ENCODE measurements at regions not wholly inside any gene's neighbourhood (a gene's known extent, or its start where the extent isn't known, plus 50 kb on each side); places are given as distances from the start of the nearest gene placed in this dataset.

GRCh38 chr12:12007001-12007712, 63.6 kb upstream of the BCL2L14 start:
- H2AK5ac ChIP-seq (ENCODE audit: low read length): no peak overlapping the region
- no peaks in the 10 kb centered on the region for H3K36me3 ChIP-seq (ENCODE audit: control insufficient read depth in 1 of 2, insufficient read depth in 2 of 2, low read length in 2 of 2)
- H3K4ac ChIP-seq (ENCODE audit: low read depth, low read length): no peak overlapping the region
- H2BK5ac ChIP-seq (ENCODE audit: low read depth, low read length, poor library complexity): no peak overlapping the region
- no peak for DNase-seq
- H3K79me2 ChIP-seq (ENCODE audit: control insufficient read depth, insufficient read depth, low read length, poor library complexity): no peaks in the 10 kb centered on the region
- no peaks in the 10 kb centered on the region for H3K9me3 ChIP-seq (ENCODE audit: insufficient read depth, low read depth, low read length)
- no peak overlapping the region for H3K23ac ChIP-seq (ENCODE audit: low read length)
- no peak overlapping the region for H3K4me3 ChIP-seq (ENCODE audit: low read depth, low read length)
- no peak overlapping the region for H3K4me2 ChIP-seq (ENCODE audit: low read length)
- WGBS (ENCODE audit: extremely low coverage, insufficient coverage, insufficient read length): no CpG with 5 or more reads among the region's 7 CpGs
- no peak overlapping the region for H4K12ac ChIP-seq (ENCODE audit: low read depth, low read length)
- no peak overlapping the region for H4K8ac ChIP-seq (ENCODE audit: low read depth, low read length)
- no peak overlapping the region for H3K18ac ChIP-seq (ENCODE audit: low read length)
- peaks cover 23% of the 10 kb centered on the region for H3K79me1 ChIP-seq (ENCODE audit: low read length)
- H3K14ac ChIP-seq (ENCODE audit: low read length): no peak overlapping the region
- no peak overlapping the region for H3K9ac ChIP-seq (ENCODE audit: low read length)
- no peak overlapping the region for H2BK120ac ChIP-seq (ENCODE audit: insufficient read depth, low read length, poor library complexity)
- H3K27me3 ChIP-seq (ENCODE audit: insufficient read depth, low read length): no peaks in the 10 kb centered on the region
- no peak overlapping the region for H4K91ac ChIP-seq (ENCODE audit: low read depth, low read length)
- peaks cover 20 to 40% of the 10 kb centered on the region in 2 experiments for H3K4me1 ChIP-seq (ENCODE audit: control insufficient read depth in 1 of 2, insufficient read depth in 2 of 2, low read length in 2 of 2)
- no peak overlapping the region for H3K27ac ChIP-seq (ENCODE audit: low read depth, low read length)
- no peak overlapping the region for H2BK12ac ChIP-seq (ENCODE audit: low read length)
- no peak overlapping the region for H2AFZ ChIP-seq (ENCODE audit: insufficient read depth, low read length, poor library complexity)

- WGBS (ENCODE audit: extremely low coverage, insufficient coverage, insufficient read length): no CpG with 5 or more reads among the region's 9 CpGs
- Histone ChIP-seq H4K12ac (ENCODE audit: low read depth, low read length) (no peak overlapping the region), H3K27ac (ENCODE audit: low read depth, low read length) (no peak overlapping the region), H2BK120ac (ENCODE audit: insufficient read depth, low read length, poor library complexity) (no peak overlapping the region), H3K4me2 (ENCODE audit: low read length) (no peak overlapping the region), H3K9me3 (ENCODE audit: insufficient read depth, low read depth, low read length) (no peaks in the 10 kb centered on the region), H3K4ac (ENCODE audit: low read depth, low read length) (no peak overlapping the region), H2BK12ac (ENCODE audit: low read length) (peak overlapping the region; percentile 19), H3K14ac (ENCODE audit: low read length) (peak overlapping the region; percentile 18), H2AK5ac (ENCODE audit: low read length) (peak overlapping the region; percentile 9), H3K27me3 (ENCODE audit: insufficient read depth, low read length) (no peaks in the 10 kb centered on the region), H2BK5ac (ENCODE audit: low read depth, low read length, poor library complexity) (no peak overlapping the region), H3K36me3 (ENCODE audit: control insufficient read depth in 1 of 2, insufficient read depth in 2 of 2, low read length in 2 of 2) (no peaks in the 10 kb centered on the region), H3K18ac (ENCODE audit: low read length) (no peak overlapping the region), H3K79me1 (ENCODE audit: low read length) (peaks cover 23% of the 10 kb centered on the region), H3K9ac (ENCODE audit: low read length) (no peak overlapping the region), H3K79me2 (ENCODE audit: control insufficient read depth, insufficient read depth, low read length, poor library complexity) (no peaks in the 10 kb centered on the region), H4K91ac (ENCODE audit: low read depth, low read length) (peak overlapping the region; percentile 42), H3K4me1 (ENCODE audit: control insufficient read depth in 1 of 2, insufficient read depth in 2 of 2, low read length in 2 of 2) (peaks cover 20 to 40% of the 10 kb centered on the region in 2 experiments), H3K23ac (ENCODE audit: low read length) (no peak overlapping the region), H4K8ac (ENCODE audit: low read depth, low read length) (no peak overlapping the region), H3K4me3 (ENCODE audit: low read depth, low read length) (no peak overlapping the region), H2AFZ (ENCODE audit: insufficient read depth, low read length, poor library complexity) (no peak overlapping the region)
- DNase-seq: no peak
Measured at GRCh38 chr12:12007713-12008231, 63.0 kb upstream of the BCL2L14 start.

GRCh38 chr12:12008232-12008850, 62.4 kb upstream of the BCL2L14 start:
- H3K9ac ChIP-seq (ENCODE audit: low read length): no peak overlapping the region
- H2AK5ac ChIP-seq (ENCODE audit: low read length): no peak overlapping the region
- no peak overlapping the region for H2AFZ ChIP-seq (ENCODE audit: insufficient read depth, low read length, poor library complexity)
- no peaks in the 10 kb centered on the region for H3K27me3 ChIP-seq (ENCODE audit: insufficient read depth, low read length)
- H3K9me3 ChIP-seq (ENCODE audit: insufficient read depth, low read depth, low read length): no peaks in the 10 kb centered on the region
- H3K4me3 ChIP-seq (ENCODE audit: low read depth, low read length): no peak overlapping the region
- peak overlapping the region; percentile 12 for H2BK5ac ChIP-seq (ENCODE audit: low read depth, low read length, poor library complexity)
- H4K8ac ChIP-seq (ENCODE audit: low read depth, low read length): no peak overlapping the region
- H3K4ac ChIP-seq (ENCODE audit: low read depth, low read length): no peak overlapping the region
- H2BK12ac ChIP-seq (ENCODE audit: low read length): peak overlapping the region; percentile 62
- no peak overlapping the region for H3K14ac ChIP-seq (ENCODE audit: low read length)
- no peak overlapping the region for H3K18ac ChIP-seq (ENCODE audit: low read length)
- no peak overlapping the region for H4K12ac ChIP-seq (ENCODE audit: low read depth, low read length)
- WGBS (ENCODE audit: extremely low coverage, insufficient coverage, insufficient read length): no CpG with 5 or more reads among the region's 8 CpGs
- H4K91ac ChIP-seq (ENCODE audit: low read depth, low read length): peak overlapping the region; percentile 42
- no peaks in the 10 kb centered on the region for H3K79me2 ChIP-seq (ENCODE audit: control insufficient read depth, insufficient read depth, low read length, poor library complexity)
- H3K23ac ChIP-seq (ENCODE audit: low read length): no peak overlapping the region
- no peak overlapping the region for H3K27ac ChIP-seq (ENCODE audit: low read depth, low read length)
- peaks cover 20% of the 10 kb centered on the region for H3K79me1 ChIP-seq (ENCODE audit: low read length)
- H3K4me2 ChIP-seq (ENCODE audit: low read length): no peak overlapping the region
- no peak for DNase-seq
- H3K4me1 ChIP-seq (ENCODE audit: control insufficient read depth in 1 of 2, insufficient read depth in 2 of 2, low read length in 2 of 2): peaks cover 20 to 36% of the 10 kb centered on the region in 2 experiments
- no peaks in the 10 kb centered on the region for H3K36me3 ChIP-seq (ENCODE audit: control insufficient read depth in 1 of 2, insufficient read depth in 2 of 2, low read length in 2 of 2)
- H2BK120ac ChIP-seq (ENCODE audit: insufficient read depth, low read length, poor library complexity): peak overlapping the region; percentile 31

GRCh38 chr12:12008931-12009611, 61.7 kb upstream of the BCL2L14 start:
- DNase-seq: peak; percentile 13 to 48
- Histone ChIP-seq H3K79me2 (ENCODE audit: control insufficient read depth, insufficient read depth, low read length, poor library complexity) (no peaks in the 10 kb centered on the region), H3K27ac (ENCODE audit: low read depth, low read length) (no peak overlapping the region), H3K14ac (ENCODE audit: low read length) (no peak overlapping the region), H2BK120ac (ENCODE audit: insufficient read depth, low read length, poor library complexity) (no peak overlapping the region), H2AFZ (ENCODE audit: insufficient read depth, low read length, poor library complexity) (no peak overlapping the region), H2BK5ac (ENCODE audit: low read depth, low read length, poor library complexity) (no peak overlapping the region), H3K4ac (ENCODE audit: low read depth, low read length) (no peak overlapping the region), H3K18ac (ENCODE audit: low read length) (no peak overlapping the region), H4K12ac (ENCODE audit: low read depth, low read length) (no peak overlapping the region), H3K23ac (ENCODE audit: low read length) (no peak overlapping the region), H4K91ac (ENCODE audit: low read depth, low read length) (no peak overlapping the region), H2BK12ac (ENCODE audit: low read length) (no peak overlapping the region), H3K36me3 (ENCODE audit: control insufficient read depth in 1 of 2, insufficient read depth in 2 of 2, low read length in 2 of 2) (no peaks in the 10 kb centered on the region), H3K4me2 (ENCODE audit: low read length) (no peak overlapping the region), H2AK5ac (ENCODE audit: low read length) (no peak overlapping the region), H3K9ac (ENCODE audit: low read length) (no peak overlapping the region), H4K8ac (ENCODE audit: low read depth, low read length) (no peak overlapping the region), H3K4me1 (ENCODE audit: control insufficient read depth in 1 of 2, insufficient read depth in 2 of 2, low read length in 2 of 2) (peaks cover 19 to 35% of the 10 kb centered on the region in 2 experiments), H3K9me3 (ENCODE audit: insufficient read depth, low read depth, low read length) (no peaks in the 10 kb centered on the region), H3K27me3 (ENCODE audit: insufficient read depth, low read length) (no peaks in the 10 kb centered on the region), H3K79me1 (ENCODE audit: low read length) (peaks cover 18% of the 10 kb centered on the region), H3K4me3 (ENCODE audit: low read depth, low read length) (no peak overlapping the region)
- no CpG with 5 or more reads among the region's 13 CpGs for WGBS (ENCODE audit: extremely low coverage, insufficient coverage, insufficient read length)
